Epithelial cell of proximal tubule (primary cell): ENCODE measurements at regions not wholly inside any gene's neighbourhood (a gene's known extent, or its start where the extent isn't known, plus 50 kb on each side); places are given as distances from the start of the nearest gene placed in this dataset.
A peak's percentile ranks its signal among the peaks of the same experiment; 100 is the strongest.

ENCODE experiments used
- DNase-seq: peaks from one replicate; pipeline ENCODE4 v3.0.0-alpha.2; 2011; ENCODE audit warnings: low read depth
- H3K4me3 ChIP-seq: 2 replicates; pipeline ENCODE4 v1.5.1; 2011; ENCODE audit warnings: low read depth, mild to moderate bottlenecking, low read length
- CTCF ChIP-seq: conservative IDR thresholded peaks from 2 replicates; pipeline ENCODE4 v1.5.1; 2012; ENCODE audit warnings: low read depth, mild to moderate bottlenecking, low read length

- TF ChIP-seq CTCF: no peak
- H3K4me3 ChIP-seq: no peak overlapping the region
- DNase-seq: no peak
These were observed 150.5 kb downstream of the ARSF start for GRCh38 chrX:3191796-3192195.

GRCh38 chrX:3191201-3191600 lies 149.9 kb downstream of the ARSF start:
- TF ChIP-seq CTCF: no peak
- no peak for DNase-seq
- no peak overlapping the region for H3K4me3 ChIP-seq

GRCh38 chrX:3184176-3184930 lies 143.1 kb downstream of the ARSF start:
- no peak for DNase-seq
- no peak for TF ChIP-seq CTCF
- no peak overlapping the region for H3K4me3 ChIP-seq

GRCh38 chrX:3181846-3182245 lies 140.6 kb downstream of the ARSF start:
- no peak for TF ChIP-seq CTCF
- no peak for DNase-seq
- no peak overlapping the region for H3K4me3 ChIP-seq

- TF ChIP-seq CTCF: no peak
- no peak overlapping the region for H3K4me3 ChIP-seq
- DNase-seq: no peak
These were observed 137.1 kb downstream of the ARSF start for GRCh38 chrX:3178329-3178728.

- no peak overlapping the region for H3K4me3 ChIP-seq
- TF ChIP-seq CTCF: no peak
- no peak for DNase-seq
These were observed 136.6 kb downstream of the ARSF start for GRCh38 chrX:3177851-3178250.

GRCh38 chrX:3176439-3176820 lies 135.2 kb downstream of the ARSF start:
- DNase-seq: peak; percentile 92
- no peak for TF ChIP-seq CTCF
- peak overlapping the region; percentile 39 for H3K4me3 ChIP-seq
